Stimulated activated CD4-positive, alpha-beta T cell treated with anti-CD3 and anti-CD28 coated beads, Interleukin-2, amount 100 ng/mL, for 48 hours (primary cell): ENCODE measurements at regions not wholly inside any gene's neighbourhood (a gene's known extent, or its start where the extent isn't known, plus 50 kb on each side); places are given as distances from the start of the nearest gene placed in this dataset.

ENCODE experiments used
- DNase-seq, 2 donors: peaks; one replicate each; pipeline ENCODE4 v3.0.0-alpha.2; 2020

- DNase-seq = no peak
Measured at GRCh38 chr16:11401161-11402050, 56.1 kb downstream of the RMI2 start.

GRCh38 chr16:11402051-11402744, 56.9 kb downstream of the RMI2 start:
- DNase-seq = no peak

- no peak for DNase-seq
Measured at GRCh38 chr16:11402745-11403533, 57.7 kb downstream of the RMI2 start.

GRCh38 chr16:11403534-11403795, 58.2 kb downstream of the RMI2 start:
- DNase-seq = no peak

- DNase-seq = no peak
Measured at GRCh38 chr16:11403920-11404319, 58.7 kb downstream of the RMI2 start.

GRCh38 chr16:11404603-11405002, 59.3 kb downstream of the RMI2 start:
- DNase-seq = no peak

GRCh38 chr16:11405331-11406176, 60.3 kb downstream of the RMI2 start:
- DNase-seq = peak; percentile 56 to 60

- DNase-seq = no peak
Measured at GRCh38 chr16:11406177-11406560, 60.9 kb downstream of the RMI2 start.

GRCh38 chr16:11407047-11407982, 62.1 kb downstream of the RMI2 start:
- DNase-seq = peak; percentile 70

GRCh38 chr16:11408216-11408615, 63.0 kb downstream of the RMI2 start:
- DNase-seq = no peak

- no peak for DNase-seq
Measured at GRCh38 chr16:11409398-11409797, 64.1 kb downstream of the RMI2 start.

GRCh38 chr16:11410376-11411058, 65.3 kb downstream of the RMI2 start:
- DNase-seq = no peak

- no peak for DNase-seq
Measured at GRCh38 chr16:11411059-11411550, 65.8 kb downstream of the RMI2 start.

- no peak for DNase-seq
Measured at GRCh38 chr16:11412175-11412904, 67.1 kb downstream of the RMI2 start.

GRCh38 chr16:11412965-11413887, 68.0 kb downstream of the RMI2 start:
- DNase-seq = no peak

- no peak for DNase-seq
Measured at GRCh38 chr16:11413907-11414595, 68.8 kb downstream of the RMI2 start.

- no peak for DNase-seq
Measured at GRCh38 chr16:11414815-11415775, 69.8 kb downstream of the RMI2 start.
